COLO668 (cell line): ENCODE measurements at regions not wholly inside any gene's neighbourhood (a gene's known extent, or its start where the extent isn't known, plus 50 kb on each side); places are given as distances from the start of the nearest gene placed in this dataset.

Source experiments
- DNase-seq: peaks from one replicate; lab custom pipeline; 2025; ENCODE audit not compliant: unreplicated experiment; lab: John Stamatoyannopoulos, UW

DNA sequence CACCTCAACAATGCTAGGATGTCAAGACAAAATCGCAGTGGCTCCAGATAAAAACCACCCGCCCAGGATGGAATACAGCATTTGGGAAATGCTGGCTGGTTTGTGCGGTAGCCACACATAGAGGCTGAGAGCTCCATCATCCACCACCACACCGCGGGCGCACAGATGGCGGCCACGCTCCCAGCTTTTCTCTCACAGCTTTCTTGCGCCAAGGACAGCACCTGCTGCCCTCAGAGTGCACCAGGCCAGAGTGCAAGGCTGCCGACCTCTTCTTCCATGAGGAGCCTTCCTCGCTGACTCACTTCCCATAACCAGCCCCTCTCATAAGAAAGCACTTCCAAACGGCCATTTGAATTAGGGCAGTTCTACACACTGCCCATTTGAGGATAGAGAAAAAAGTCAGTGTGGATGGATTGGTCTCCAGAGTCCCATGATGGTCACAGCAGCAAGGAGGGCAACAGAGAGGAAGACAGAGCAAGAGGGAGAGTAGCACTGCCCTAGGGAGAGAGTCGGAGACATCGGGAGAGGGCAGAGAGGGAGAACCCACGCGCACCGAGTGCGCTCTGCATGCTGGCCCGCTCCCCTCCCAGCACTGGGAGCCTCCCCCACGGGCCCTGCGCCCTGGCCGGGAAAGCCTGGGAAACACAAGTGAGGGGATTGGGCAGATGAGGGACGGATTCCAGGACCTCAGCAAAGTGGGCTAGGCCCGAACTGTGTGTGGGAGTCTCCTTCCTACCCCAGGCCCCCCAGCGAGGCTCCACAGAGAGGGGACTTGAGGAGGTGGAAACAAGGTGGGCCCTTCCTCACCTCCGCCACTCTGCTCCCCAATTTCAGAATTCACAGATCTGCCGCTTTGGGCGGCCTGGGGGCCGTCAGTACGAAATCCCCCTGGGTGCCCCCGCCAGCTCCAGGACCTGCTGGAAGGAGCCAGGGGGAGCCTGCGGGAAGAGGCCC is 156.9 kb downstream of the USP12 start:
- DNase-seq, result no peak

DNA sequence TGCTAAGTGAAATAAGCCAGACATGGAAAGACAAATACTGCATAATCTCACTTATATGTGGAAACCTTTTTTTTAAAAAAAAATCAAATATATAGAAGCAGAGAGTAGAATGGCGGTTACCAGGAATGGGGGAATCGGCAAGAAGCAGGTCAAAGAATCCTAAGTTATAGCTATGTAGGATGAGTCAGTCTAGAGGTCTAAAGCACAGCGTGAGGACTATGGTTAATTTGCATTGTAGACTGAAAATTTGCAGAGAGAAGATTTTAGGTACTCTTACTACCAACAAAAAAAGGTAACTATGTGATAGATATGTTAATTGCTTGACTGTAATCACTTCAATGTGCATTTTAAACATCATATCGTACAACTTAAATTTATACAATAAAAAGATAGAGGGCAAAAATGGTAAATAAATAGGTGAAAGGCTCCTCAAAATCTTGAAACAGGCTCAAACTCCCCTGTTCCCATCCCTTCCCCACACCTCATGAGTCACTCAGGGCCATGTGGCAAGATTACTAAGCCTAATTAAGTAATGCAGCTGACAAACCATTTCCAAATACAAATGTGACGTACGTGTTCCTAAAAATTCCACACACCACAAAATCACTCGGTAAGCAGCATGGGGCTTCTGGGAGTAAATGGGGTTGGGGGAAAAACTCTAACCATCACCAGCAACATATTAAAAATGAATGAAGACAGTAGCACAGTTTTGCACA is 159.0 kb downstream of the USP12 start:
- DNase-seq, result no peak

DNA sequence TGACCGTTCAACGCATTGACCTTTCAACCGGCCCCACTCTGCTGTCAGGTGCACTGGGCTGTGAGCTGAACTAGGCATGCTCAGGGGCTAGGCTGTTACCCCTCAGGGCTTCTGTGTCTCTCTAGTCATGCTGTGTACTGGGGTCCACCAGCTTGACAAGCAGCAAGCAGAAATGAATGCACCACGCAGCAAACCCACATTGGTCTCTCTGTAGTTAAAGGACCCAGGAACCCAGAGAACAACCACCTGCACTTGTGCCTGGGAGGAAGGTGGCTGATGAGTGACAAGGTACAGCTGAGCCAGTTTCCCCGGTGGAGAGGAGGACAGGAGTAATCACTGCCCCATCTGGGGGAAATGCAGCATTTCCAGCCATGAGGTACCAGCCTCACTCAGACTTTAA is 159.9 kb downstream of the USP12 start:
- DNase-seq, result no peak

DNA sequence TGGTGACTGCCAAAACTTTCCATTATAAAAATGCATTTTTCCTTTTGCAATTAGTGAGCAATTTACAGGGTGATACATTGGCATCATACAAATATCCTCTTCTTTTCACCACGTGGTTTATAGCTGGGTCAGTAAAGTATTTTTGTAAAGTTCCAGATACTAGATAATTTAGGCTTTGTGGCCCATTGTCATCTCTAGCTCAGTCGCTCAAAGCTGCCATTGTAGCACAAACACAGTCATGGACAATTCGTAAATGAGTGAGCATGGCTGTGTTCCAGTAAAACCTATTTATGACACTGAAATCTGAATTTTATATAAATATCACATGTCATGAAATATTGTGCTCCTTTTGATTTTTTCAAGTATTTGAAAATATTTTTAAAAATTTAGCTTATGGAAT is 162.9 kb downstream of the USP12 start:
- no peak for DNase-seq

DNA sequence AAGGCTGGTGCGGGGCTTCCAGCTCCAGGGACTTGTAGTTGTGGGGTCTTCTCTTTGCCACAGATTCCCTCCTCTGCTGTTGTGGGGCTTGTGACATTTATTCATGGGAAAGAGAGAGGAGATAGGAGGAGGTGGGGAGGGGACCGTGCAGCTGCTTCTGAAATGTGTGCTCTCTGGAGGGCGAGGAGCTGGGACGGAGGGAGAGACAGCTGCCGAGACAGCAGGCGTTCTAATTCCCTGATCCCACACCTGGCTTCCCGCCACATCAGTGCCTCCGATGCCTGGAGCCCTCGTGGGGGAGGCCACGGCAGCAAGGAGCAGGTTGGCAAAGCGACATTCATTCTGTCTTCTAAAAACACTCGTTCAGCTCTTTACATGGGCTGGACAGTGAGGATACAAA is 164.4 kb downstream of the USP12 start:
- DNase-seq, result peak; percentile 96

DNA sequence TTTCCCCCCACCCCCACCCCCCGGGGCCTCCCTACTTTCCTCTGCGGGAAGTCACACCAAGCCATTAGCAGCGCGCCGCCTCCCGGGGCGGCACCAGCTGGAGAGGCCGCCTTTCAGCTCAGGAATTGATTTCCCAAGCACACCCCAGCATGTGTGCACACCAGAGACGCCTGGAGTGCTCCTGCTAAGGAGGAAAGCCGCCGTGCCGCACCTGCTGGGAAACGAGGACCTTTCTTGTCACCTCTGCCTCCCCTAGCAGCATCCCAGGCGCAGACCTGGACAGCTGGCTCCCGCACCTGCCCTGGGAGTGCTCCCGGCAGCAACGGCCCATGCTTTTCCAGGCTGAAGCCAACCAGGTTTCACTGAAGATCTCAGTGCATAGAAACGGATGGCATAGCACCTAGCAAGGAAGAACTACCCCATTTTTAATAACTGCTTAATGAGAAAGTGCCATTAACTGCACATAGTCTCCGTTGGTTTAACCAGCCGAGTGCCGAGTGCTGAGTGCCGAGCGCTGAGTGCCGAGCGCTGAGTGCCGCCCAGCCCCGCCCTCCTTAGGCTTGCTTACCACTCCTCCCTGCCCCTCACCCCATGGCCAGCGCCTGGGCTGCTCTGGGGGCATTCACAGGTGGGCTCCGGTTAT is 165.0 kb downstream of the USP12 start:
- DNase-seq, result peak; percentile 98

DNA sequence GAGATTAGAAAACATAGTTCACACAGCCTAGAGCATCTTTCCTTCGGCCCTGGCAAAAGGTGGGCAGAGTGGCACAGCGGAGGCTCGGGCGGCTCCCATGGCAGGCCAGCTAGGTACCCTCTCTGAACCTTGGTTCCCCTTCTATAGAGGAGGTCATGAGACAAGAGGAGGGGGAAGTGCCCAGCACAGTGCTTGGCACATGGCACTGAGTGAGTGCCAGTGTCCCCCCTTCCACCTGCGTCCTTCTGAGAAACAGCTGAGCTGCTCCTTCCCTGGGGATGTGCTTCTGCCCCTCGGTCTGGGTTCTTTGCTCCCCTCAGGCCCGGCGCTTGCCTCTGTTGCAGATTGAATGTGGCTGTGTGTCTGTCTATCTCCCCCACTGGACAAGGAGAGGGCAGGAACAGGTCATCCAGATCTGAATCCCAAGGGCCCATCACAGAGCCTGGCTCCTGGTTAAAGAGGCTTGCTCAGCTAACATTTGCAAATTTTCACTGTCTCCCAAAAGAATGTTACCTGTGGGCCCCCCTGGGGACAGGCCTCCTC is 165.6 kb downstream of the USP12 start:
- no peak for DNase-seq

DNA sequence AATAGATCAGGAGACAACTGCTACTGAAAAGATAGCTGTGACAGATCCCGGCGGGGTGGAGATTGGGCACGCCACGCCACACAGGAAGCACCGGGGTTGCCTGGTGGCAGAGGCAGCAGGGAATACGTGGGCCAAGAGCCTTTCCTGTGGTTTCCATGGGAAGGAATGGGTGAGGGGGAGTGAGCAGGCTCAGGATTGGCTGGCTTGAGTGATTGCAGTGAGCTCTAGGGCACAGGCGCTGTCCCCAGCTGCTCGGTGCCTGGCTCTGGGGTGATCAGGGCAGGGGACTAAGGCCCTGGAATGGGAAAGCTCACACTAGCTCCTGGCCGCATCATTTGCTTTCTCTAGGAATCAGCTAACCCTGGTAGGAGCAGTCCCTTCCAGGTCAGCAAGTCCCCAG is 166.1 kb downstream of the USP12 start:
- no peak for DNase-seq

DNA sequence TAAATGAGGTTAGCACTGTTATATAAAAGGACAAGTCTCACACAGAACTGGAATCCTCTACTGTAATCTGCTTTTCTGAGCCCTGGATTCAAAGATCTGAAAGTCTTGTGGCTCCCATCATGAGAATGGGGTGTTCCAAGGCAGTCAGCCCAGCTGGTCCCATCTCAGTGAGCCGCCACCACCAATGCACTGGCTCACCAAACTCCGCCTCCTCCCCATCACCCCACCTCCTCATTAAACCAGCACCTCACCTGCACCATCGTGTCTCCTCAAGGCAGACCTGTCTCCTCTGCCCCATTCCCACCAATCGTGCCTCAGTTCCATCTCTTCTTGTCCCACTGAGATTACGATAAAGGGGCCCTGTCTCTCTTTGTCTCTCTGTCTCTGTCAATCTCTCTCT is 166.7 kb downstream of the USP12 start:
- no peak for DNase-seq

DNA sequence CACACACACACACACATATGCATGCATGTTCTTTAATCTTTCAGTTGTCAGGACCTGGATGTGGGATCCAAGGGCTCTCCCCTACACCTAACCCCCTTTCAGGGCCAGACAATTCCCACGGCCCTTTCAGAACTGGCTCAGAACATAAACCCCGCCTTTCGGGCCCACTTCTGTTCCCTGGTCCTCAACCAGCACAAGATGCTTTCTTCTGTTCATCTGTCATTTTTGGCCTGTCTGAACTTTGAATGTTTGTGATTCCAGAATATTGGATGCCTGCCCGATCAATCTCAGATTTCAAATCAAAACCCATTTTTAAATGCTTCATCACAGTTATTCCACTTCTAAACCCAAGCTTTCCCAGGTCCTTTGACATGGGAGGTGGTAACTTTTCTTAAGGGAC is 167.3 kb downstream of the USP12 start:
- DNase-seq, result no peak

DNA sequence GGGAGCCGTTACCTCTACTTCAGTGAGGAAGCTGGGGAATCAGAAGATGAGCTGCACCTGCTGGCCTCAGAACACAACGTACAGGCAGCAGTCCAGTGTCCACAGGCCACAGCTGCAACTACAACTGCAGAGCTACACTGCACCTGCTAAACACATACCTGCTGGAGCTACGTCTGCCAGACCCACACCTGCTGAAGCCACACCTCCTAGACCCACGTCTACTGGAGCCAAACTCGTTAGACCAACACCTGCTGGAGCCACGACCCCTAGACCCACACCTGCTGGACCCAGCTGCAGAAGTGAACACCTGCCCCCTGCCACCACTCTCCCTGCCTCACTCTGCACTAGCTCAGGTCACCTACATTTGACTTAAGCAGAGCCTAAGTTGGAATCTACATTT is 169.9 kb downstream of the USP12 start:
- peak; percentile 100 for DNase-seq

DNA sequence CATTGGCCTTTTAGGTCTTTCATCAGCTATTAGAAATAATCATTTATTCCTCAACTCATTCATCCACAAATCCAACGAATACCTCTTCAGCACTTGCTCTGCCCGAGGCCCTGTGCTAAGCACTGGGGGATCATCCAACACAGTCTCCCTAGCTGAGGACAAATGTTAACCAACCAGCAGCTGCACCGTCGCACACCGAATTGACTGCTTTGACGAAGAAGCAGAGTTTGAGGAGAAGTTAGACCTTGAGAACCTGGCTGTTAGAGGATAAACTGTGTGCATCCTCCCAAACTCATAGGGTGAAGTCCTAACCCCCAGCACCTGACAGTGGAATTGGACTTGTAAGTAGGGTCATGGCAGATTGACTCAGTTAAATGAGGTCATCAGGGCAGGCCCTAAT is 170.9 kb downstream of the USP12 start:
- DNase-seq, result no peak

DNA sequence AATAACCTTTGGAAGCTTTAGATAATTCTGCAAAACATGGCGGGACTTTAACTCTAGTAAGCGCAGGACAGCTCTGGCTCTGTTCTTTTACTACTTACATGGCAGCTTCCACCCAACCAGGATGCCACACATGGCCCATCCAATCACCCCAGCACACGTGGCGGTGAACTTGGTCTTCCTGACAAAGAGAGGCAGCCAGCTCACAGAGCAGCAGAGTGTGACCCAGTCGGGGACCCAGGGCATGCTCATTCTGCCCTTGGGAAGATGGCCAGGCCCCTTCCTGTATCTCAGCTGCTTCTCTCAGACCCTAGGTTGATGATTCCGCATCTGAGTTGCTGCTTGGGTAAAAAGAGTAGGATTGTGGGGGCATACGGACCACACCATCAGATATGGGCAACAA is 172.1 kb downstream of the USP12 start:
- no peak for DNase-seq

DNA sequence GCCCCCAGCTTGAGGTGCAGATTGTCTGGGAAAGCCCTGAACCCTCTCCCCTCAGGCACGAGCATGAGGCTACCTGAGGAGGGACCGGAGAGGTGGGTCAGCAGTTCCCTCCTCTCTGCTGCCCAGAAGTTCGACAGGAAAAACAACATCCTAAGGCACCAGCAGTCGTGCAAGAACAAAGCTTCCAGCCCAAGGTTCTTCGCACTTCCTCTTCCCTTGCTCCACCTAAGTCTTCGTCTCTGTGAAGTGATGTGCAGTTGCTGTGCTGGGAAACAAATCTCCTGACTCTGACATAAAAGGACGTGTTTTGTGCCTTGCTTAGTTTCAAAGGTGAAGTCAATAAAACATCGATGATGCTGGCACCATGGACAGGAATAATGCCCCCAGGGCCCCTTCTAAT is 173.3 kb downstream of the USP12 start:
- no peak for DNase-seq

DNA sequence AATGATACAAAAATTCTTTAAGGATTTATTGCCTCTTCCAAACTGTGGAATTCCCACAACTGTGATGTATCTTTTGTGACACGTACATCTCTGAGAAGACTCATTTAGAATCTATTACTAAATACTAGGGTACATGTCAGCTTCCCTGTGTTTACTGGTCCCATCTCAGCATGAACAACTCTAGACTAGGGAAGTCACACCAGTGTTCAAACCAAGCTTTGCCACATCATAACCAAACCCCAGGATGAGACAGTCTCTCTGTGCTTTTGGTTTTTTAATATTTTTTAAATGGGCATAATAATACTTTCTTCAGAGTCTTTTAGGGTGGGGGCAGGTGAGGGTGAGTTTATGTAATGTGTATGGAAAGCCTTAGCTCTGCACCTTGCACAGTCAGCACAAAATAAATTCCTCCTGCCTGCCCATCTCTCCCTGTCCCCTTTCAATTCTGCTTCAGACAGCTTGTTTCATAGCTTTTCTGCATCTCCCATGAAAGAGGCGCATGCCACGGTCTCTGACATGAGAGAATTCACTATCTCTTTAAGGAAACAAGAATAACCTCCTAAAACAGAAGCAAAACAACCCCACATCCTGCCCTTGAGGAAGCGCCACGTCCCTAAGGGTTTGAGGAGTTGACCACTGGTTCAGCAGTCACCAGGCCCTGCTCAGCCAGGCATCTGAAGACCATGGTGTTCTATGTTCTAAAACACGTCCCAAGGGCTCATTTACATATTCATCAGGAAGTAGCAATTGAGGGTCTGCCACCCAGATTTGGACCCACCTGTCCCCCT is 174.5 kb downstream of the USP12 start:
- DNase-seq, result no peak

DNA sequence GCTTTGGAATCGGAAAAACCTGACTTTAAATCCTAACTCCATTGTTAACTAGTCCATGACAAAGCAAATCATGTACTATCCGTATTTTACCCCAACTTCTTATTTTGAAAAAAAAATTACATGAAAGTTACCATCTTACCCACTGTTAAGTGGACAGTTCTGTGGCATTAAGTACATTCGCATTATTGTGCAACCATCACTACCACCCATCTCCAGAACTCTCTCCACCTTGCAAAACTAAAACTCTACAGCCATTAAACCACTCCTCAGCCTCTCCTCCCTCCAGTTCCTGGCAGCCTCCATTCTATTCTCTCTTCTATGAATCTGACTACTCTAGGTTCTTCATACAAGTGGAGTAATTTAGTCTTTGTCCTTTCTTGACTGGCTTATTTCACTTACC is 176.5 kb downstream of the USP12 start:
- no peak for DNase-seq

DNA sequence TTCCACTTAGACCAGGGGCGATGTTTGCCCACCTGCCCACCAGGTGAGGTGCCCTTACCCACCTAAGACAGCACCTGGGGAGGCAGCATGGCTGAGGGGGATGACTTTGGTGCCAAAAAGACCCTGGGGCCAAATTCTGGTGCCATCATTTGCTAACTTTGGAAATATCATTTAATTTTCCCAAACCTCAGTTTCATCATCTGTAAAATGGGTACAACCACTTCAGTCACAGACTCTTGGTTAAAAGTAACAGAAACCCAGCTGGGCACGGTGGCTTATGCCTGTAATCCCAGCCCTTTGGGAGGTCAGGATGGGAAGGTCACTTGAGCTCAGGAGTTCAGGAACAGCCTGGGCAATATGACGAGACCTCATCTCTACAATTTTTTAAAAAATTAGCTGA is 177.8 kb downstream of the USP12 start:
- DNase-seq, result no peak

DNA sequence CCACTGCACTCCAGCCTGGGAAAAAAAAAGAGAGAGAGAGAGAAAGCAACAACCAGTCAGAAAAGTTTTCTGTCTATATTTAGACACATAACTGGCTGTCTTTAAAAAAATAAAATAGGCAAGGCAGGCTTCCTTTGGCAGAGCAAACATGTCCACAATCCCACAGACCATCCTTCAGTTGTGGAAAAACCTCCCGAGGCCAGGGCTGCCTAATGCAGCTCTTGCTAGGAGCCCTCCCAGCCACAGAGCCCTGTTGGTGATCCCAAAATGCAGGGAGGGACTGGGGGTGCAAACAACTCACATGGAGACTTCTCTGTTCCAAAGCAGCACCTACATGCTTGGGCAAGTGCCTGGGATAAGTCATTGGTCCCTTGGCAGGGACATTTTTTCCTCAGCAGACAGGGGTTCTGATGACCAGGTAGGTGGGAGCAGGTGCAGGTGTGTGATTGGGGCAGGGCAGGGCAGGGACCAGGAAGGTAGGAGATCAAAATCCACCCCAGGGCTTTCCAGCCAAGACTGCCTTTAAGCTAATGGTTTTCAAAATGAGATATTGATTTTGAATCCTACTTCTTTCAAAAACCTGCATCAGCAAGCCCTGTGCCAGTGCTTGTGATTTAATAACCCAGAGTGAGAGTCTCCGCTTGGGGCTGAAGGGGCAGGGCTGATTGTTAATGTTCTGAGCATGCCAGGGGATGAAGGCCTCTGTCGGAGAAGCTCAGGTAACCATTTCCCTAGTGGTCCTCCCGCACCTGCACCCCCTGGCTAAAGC is 178.5 kb downstream of the USP12 start:
- no peak for DNase-seq

DNA sequence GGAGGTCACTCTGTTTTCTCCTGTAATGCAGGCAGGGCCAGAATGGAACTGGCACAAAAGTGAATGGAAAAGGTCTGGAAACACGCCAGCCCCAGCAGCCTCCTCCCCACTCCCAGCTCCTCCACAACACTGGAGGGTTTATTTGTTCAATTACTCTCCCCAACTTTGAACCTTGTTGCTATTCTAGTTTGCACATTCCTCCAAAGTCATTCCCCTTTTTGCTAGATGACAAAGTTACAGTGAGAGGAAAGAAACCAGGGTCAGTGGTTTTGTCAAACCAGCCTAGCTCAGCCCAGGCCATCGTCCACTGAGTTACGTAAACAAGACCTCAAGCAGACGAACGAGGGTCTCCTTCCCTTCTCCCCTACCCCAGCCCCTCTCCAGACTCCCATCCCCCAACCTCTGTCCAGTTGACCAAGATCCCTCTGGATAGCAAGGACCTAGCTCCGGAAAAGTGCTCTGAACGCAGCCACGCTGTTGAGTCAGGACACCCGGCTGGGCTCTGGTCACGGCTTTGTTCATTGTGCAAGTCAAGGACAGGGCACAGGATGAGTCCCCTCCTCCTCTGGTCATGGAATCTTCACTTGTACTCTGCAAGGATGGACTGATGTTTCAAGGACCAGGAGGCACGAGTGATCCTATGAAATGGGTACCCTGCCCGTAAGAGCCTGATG is 180.0 kb downstream of the USP12 start:
- no peak for DNase-seq
